ENCODE measurements at regions not wholly inside any gene's neighbourhood (a gene's known extent, or its start where the extent isn't known, plus 50 kb on each side); places are given as distances from the start of the nearest gene placed in this dataset.

DNA sequence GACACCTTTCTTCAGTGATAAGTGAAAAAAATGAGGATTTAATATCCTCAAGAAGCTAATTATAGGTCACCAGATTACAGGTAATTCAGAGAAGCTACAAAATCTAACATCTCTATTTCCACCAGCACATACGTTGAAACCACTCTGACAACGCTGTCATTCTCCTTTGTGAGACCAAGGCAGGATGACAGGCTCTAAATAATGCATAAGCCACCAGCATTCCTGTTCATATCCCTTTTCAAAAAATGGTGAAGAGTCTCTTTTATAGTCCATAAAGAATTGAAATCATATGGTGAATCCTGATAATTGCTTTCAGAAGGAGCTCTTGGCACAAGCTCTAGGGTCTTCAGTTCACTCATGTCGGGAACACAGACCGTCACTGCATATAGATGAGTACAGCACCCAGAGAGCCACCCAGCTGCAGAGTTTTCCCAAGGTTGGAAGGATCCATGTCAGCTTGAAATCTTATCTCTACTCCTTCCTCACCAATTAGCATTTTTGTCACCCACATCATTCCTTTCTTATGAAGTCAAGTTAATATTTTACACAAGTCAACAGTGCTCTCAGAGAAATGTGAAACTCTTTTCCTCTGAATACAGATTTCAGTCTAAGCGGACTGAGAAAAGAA lies 431.4 kb downstream of the TBC1D4 start:
- ATAC-seq (no peak), DNase-seq (no peak)

- ATAC-seq (no peak), DNase-seq (no peak)
Observed at GRCh38 chr13:75049735-75050335, 432.1 kb downstream of the TBC1D4 start.

DNA sequence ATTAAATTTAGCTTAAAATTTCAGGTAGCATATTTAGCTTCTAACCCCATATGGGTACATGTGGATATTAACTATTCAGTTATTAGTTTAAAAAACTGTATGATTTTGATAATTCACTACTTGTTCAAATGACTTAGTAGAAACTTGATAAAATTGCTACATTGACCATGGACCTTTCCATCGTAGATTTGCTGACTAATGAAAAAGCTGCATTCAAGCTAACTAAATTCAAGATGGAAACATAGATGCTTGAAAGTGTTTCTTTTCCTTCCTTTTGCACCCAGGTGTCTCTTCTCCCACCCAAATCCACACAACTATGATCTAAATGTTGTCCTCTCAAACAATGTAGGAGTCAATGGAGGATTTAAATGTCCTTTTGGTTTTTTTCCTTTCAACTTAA lies 439.2 kb downstream of the TBC1D4 start:
- DNase-seq (no peak), ATAC-seq (no peak)

DNA sequence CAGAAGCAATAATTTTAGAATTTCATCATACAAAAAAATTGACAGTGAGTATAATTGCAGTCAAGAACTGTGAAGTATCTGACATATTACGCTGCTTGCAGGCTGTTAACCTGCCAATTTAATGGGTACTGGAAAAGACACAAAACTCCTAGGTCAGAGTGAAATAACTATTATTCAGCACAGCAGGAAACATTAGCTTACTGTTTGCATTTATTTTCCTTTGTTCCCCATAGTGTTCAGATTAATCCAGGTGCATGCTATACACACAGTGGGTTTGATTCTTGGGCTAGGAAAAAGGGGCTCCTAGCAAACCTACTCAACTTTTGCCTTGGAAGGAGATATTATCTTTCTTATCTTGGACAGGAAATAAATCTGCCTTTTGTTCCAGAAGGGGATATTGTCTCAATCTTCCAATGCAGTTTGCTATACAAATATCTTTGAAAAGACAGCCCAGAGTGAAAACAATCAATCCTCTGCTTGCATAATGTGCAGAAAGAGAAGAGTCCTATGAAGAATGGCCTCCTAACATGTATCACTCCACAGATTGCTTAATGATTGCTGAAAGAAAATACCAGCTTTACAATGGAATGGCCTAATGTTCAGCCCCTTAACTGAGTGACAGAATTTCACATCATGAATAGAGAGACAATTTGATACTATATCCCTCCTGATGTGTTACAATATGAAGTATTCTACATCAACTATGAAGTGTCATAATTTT lies 443.4 kb downstream of the TBC1D4 start:
- ATAC-seq, result no peak

GRCh38 chr13:75025956-75026355 lies 456.0 kb downstream of the TBC1D4 start:
- no peak for DNase-seq

More for the DNA sequence above, 443.4 kb downstream of the TBC1D4 start:
- DNase-seq, result no peak

DNA sequence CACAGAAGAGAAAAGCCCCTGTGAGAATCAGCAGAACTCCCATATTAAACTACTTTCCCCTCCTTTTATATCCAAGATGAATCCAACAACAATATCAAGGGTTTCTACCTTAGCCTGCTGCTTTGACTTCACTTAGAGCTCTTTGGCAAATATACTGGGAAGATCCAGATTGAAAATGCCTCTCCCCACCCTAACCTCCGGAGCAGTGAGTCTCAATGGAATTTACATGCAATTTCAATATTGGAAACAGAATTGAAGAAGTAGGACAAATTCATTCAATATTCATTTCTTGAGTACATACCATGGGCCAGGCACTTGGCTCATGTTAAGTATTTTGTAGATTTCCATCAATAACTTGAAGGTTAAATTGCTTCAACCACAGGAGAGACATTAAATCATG lies 457.4 kb downstream of the TBC1D4 start:
- ATAC-seq (no peak), DNase-seq (no peak)

More at GRCh38 chr13:75025956-75026355, 456.0 kb downstream of the TBC1D4 start:
- no peak for ATAC-seq

DNA sequence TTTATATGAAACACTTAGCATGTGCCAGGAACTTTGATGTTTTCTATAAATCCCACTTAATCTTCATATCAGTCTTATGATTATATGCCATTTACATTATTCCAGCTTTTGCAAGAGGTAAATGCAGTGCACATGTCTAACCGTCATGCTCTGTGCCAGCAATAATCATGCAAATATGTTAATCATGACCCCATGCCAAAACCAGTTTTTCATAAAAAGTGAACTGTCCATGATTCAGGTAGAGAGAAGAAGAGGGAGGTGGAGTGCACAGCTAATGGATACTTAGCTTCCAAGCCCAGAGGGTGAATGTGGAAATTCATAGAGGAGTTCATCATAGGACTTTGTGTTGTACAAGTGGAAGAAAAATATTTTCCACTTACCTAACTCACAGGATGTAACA lies 458.4 kb downstream of the TBC1D4 start:
- no peak for DNase-seq
- ATAC-seq, result no peak

DNA sequence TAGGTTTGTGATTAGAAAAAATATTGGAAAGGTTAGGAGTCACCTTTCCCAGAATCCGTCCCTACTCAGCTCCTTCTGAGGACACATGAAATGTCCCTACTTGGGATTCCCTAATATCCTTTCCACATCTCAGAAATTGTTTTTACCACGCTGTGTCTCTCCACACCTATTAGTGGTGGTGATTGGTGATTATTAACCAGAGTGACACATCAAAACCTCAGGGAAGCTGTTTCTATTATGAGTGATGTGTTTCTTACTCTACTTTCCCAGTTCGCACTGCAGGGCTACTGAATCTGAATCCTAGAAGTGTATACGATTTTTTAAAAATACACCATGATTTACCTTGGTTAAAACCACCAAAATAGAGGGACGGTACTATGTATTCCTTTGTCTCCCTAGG lies 460.8 kb downstream of the TBC1D4 start:
- ATAC-seq (no peak), DNase-seq (no peak)

GRCh38 chr13:75016225-75016624 lies 465.7 kb downstream of the TBC1D4 start:
- no peak for DNase-seq
- no peak for ATAC-seq

GRCh38 chr13:75013818-75014217 lies 468.2 kb downstream of the TBC1D4 start:
- no peak for ATAC-seq
- DNase-seq, result no peak

DNA sequence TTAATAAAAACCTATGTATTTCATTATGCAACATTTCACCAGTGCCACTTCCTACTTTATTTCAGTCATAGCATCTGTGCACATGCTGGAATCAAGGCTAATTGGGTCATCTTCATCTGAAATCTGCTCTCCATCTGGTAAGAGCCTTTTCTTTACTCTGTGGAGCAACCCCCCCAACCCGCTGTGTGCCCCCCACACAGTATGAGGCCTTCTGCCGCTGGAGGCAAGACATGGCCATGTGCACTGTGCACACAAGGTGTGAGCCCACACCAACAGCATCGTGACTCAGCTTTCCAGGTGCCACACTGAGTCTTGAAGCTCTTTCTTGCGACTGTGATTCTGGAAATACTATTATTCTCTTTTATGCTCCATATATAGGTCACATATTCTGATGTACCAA lies 471.0 kb downstream of the TBC1D4 start:
- DNase-seq (no peak), ATAC-seq (no peak)

DNA sequence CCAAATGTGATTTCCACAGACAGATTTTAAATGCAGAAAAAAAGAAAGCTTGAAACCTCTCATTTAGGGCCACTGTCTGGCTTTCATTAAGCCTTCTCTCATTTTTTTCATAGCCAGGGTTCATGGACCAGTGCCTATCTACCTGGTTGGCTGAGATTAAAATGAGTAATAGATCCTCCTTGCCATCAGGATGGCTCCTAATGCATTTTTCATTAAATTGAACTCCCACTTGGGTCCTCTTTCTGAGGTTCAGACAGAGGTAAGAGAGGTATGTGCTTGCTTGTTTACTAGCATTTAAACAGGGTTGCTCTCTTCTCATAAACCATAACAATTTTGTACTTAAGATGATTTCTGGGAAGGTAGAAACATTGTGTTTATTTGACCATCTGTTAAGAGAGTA lies 473.0 kb downstream of the TBC1D4 start:
- DNase-seq, result no peak
- ATAC-seq, result no peak

- ATAC-seq, result no peak
Observed at GRCh38 chr13:74990992-74991391, 491.0 kb downstream of the TBC1D4 start.

DNA sequence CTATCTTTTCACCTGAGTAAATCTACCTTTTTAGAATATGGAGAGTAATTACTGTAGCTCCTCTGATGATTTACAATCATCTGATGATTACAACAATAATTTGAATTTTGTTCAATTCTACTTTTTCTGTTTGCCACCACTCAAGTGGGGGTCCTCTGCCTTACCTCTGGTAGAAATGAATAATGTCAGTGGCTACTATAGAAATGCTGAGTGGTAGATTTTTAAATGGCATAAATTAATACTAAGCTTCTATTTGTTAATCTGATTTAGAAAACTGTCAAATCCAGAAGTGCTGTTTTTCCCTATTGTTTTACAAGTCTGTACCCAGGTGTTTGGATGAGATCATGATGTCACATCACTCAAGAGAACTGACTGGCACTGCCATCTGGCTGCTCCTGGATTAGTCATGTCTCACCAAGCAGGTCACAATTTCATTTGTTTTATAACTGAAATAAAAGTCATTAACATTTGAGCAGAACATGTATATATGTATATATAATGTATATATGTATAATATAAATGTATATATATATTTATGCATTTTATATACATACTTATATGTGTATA lies 494.8 kb downstream of the TBC1D4 start:
- DNase-seq, result no peak
- no peak for ATAC-seq

More at GRCh38 chr13:74990992-74991391, 491.0 kb downstream of the TBC1D4 start:
- no peak for DNase-seq

- ATAC-seq, result no peak
Observed at GRCh38 chr13:74986609-74987008, 495.4 kb downstream of the TBC1D4 start.

GRCh38 chr13:74979703-74980102 lies 502.3 kb downstream of the TBC1D4 start:
- ATAC-seq (no peak), DNase-seq (no peak)

More at GRCh38 chr13:74986609-74987008, 495.4 kb downstream of the TBC1D4 start:
- no peak for DNase-seq

GRCh38 chr13:74978591-74978990 lies 503.4 kb downstream of the TBC1D4 start:
- no peak for DNase-seq
- no peak for ATAC-seq

GRCh38 chr13:74977498-74977897 lies 504.5 kb downstream of the TBC1D4 start:
- no peak for DNase-seq
- no peak for ATAC-seq

GRCh38 chr13:74975111-74975510 lies 506.9 kb downstream of the TBC1D4 start:
- ATAC-seq (no peak), DNase-seq (no peak)

GRCh38 chr13:74973935-74974879 lies 507.8 kb downstream of the TBC1D4 start:
- ATAC-seq (no peak), DNase-seq (no peak)

DNA sequence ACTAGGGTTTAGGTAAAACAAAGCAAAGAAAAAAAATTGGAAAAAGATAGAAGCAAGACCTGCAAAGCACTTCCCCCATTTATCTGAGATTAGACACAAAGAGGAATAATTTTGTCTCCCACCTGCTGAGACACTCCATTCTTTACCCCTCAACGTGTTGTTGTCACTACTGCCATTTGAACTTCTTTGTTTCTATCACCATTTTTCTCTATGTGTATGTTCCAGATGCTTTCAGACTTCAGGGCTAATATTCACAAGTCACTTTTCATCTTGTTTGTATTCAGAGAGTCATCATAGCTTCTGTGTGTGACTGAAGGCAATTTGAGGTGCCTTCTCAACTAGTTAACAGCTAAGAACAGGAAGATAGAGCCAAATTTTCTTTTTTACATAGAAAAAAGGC lies 512.5 kb downstream of the TBC1D4 start:
- ATAC-seq, result no peak
- DNase-seq, result no peak

DNA sequence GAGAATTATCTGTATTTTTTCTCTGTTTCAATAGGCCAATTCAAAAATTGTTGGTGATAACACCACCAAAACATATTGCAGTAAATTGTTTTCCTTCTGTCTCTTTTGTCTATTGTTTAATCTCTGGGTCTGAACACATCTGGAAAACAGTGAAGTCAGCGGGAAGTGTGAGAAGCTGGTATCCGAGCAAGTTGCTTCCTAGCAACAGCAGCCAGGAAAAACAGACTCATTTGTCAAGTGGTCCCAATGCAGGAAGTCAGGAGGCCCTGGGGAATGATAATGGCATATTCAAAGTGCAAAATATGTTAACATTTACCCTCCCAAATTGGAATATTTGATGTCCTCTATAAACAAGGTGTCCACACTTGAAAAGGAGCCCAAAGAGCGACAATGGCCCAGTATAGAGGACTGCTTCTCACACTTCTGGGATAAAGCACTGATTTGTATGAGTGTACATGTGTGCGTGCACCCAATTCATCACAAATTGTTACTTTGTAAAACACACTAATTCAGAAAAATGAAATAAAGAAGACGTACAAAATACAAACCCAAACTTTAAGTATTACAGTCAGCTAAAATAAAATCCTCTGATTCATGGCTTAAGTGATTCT lies 515.0 kb downstream of the TBC1D4 start:
- DNase-seq, result no peak
- no peak for ATAC-seq

All from stimulated activated naive CD8-positive, alpha-beta T cell treated with anti-CD3 and anti-CD28 coated beads, Interleukin-15, Interleukin-2, amounts not matched to agents 100 U/mL and 50 U/mL, for 24 hours (primary cell).